Right lobe of liver (tissue), 6 donors: ENCODE measurements at regions not wholly inside any gene's neighbourhood (a gene's known extent, or its start where the extent isn't known, plus 50 kb on each side); places are given as distances from the start of the nearest gene placed in this dataset.

Experiments used
- ATAC-seq, 4 donors: fragments of 200-7000 bp; cut with Tn5 transposase; one replicate each; pipeline ENCODE4 v1.9.1; 2020; ENCODE audit warnings: mild to moderate bottlenecking in 4 of 4, moderate library complexity in 4 of 4
- DNase-seq, 3 donors: peaks; one replicate each; pipeline ENCODE4 v3.0.0-alpha.2; 2020
- H3K27ac ChIP-seq, 3 donors: fragments of 200-600 bp; one replicate each; pipeline ENCODE4 v1.8.0; 2022
- H3K27me3 ChIP-seq, 2 donors: fragments of 200-600 bp; one replicate each; pipeline ENCODE4 v1.8.0; 2022
- H3K36me3 ChIP-seq, 4 donors: fragments of 200-600 bp; sonication (generic) in 1 of 4; one replicate each; pipeline versions ENCODE4 v1.5.1 to v1.8.0; 2017 to 2022; ENCODE audit warnings: control low read depth in 1 of 4
- H3K4me1 ChIP-seq, 4 donors: fragments of 200-600 bp; sonication (generic) in 1 of 4; one replicate each; pipeline versions ENCODE4 v1.5.1 to v1.8.0; 2017 to 2022; ENCODE audit warnings: control low read depth in 1 of 4
- H3K4me3 ChIP-seq, 3 donors: fragments of 200-600 bp; one replicate each; pipeline ENCODE4 v1.8.0; 2022
- H3K9me3 ChIP-seq, 4 donors: fragments of 200-600 bp; sonication (generic) in 1 of 4; one replicate each; pipeline versions ENCODE4 v1.5.1 to v1.8.0; 2017 to 2022; ENCODE audit warnings: control low read depth in 1 of 4
- CTCF ChIP-seq, 4 donors: fragments of 200-600 bp in 3 of 4; fragments of 450-650 bp in 1 of 4; IDR thresholded peaks; one replicate each; pipeline versions ENCODE4 v1.5.1 to v1.8.0; 2016 to 2022; ENCODE audit warnings: antibody characterized with exemption in 4 of 4, mild to moderate bottlenecking in 2 of 4
- POLR2A ChIP-seq: fragments of 450-650 bp; IDR thresholded peaks from one replicate; pipeline ENCODE4 v1.6.1; 2017; ENCODE audit warnings: antibody characterized with exemption, mild to moderate bottlenecking
- WGBS: methylation state at CpG from one replicate; pipeline ENCODE4 v1.1.6; 2018; ENCODE audit warnings: low coverage, low lambda C conversion rate; ENCODE audit not compliant: insufficient coverage; ENCODE audit errors: missing lambda C conversion rate; 5-methylcytosine and 5-hydroxymethylcytosine counted together
- intact Hi-C, 2 donors: fragments of 100-400 bp; cut with DNase I; formaldehyde crosslinking; loops; one replicate each; pipeline versions ENCODE4 v1.11.2 to v1.14.1; 2022
- donor health status: DM: no; HTN: yes; CAD: no.
- donor health status: DM: no; HTN: no; CAD: no.
- donor health status: DM: no; HTN: no; CAD: no.
- donor health status: DM: no; HTN: yes; CAD: no.
- donor health status: DM: no; HTN: yes; CAD: no.

DNA sequence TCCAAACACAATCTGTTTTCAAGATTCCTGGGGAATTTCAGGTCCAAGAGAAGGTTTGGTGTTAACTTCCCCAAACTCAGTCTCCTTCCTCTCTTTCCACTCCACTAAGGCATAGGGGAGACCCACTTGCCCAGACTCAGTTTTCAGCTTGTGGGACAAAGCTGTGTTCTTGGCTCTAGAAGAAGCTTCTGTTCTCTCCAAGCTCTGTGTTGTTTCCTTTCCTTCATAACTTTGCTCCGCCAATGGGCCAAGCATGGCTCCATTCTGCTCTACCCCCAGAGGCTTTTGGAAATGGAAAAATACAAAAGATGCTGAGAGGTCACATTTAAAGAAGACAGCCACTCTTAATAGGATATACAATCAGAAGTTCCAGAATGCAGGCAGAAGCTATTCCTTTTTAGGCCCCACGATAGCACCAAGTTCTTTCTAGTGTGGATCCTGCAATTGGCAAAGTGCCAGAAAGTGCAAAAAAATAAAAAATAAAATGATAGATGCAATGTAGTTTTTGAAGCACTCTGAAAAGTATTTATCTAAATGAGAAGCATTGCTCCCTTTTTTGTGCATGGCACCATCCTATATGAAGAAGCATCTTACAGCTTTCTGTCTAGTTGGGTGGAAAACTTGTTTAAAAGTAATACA is 510.1 kb downstream of the TXNL1 start:
- intact Hi-C loops, result no loop called here
- H3K36me3 ChIP-seq, result no peaks in the 10 kb centered on the region
- no peak overlapping the region for H3K4me3 ChIP-seq
- no peaks in the 10 kb centered on the region for H3K9me3 ChIP-seq
- H3K4me1 ChIP-seq, result no peaks in the 10 kb centered on the region
- DNase-seq (no peak), ATAC-seq (no peak)
- H3K27me3 ChIP-seq, result no peaks in the 10 kb centered on the region
- no peak overlapping the region for H3K27ac ChIP-seq
- TF ChIP-seq POLR2A (no peak), CTCF (IDR thresholded peaks at IDR 0.05) (no peak)
- 54% methylated on average over 2 of the region's 2 CpGs for WGBS

DNA sequence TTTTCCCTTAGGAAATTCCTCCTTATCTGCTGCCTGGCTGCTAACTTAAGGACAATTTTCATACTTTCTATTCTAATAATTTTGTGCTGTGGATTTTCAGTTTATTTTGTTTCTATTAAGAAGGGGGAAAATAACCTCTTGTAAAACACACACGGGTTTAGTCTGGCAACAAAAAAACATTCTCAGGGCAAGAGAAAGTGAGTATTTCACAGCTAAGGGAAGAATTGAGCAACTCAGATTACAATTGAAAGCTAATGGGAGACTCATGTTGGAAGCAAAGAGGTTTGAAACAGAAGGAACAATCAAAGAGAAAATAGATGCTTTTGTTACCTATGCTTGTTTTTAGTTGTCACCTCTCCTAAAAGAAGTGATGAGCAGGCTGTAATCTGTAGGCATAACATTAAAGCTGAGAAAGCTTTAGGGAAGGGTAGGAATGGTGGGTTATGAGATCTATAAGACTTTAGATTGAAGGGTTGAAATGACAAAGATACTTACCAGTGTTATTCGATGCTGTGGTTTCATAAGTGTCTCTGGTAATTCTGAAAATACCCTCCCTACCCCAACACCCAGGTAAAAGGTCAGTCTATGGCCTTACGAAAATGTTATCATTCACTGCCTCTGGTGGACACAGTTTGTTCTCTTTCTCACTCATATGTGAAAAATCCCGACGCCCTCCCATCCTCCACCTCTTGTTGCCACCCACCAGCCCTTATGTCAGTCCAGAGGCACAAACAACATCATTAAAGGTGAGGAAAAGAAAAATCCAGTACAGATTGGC is 510.9 kb downstream of the TXNL1 start:
- no peak for ATAC-seq
- TF ChIP-seq CTCF (IDR thresholded peaks at IDR 0.05) (no peak), POLR2A (no peak)
- no peaks in the 10 kb centered on the region for H3K36me3 ChIP-seq
- H3K27ac ChIP-seq, result no peak overlapping the region
- H3K4me3 ChIP-seq, result no peak overlapping the region
- no peaks in the 10 kb centered on the region for H3K4me1 ChIP-seq
- intact Hi-C loops, result no loop called here
- 66% methylated on average over 5 of the region's 5 CpGs for WGBS
- no peaks in the 10 kb centered on the region for H3K9me3 ChIP-seq
- no peaks in the 10 kb centered on the region for H3K27me3 ChIP-seq
- DNase-seq, result no peak

DNA sequence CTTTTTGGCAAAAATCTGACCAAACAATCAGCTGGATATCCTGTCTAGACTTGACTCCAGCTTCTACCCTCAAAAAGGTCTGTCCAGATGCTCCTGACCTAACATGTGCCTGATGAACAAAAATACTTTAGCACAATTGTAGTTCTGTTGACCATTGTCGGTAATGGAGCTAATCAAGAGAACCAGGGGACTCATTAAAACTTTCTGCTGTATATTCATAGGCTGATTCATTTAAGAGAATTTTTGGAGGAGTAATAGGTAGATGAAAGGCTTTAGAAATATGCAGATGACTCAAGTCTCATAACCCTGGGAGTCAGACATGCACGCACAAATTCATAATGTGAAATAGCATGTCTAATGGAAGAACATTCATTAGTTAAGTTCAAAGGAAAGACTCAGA is 514.2 kb downstream of the TXNL1 start:
- DNase-seq (no peak), ATAC-seq (no peak)
- Histone ChIP-seq H3K4me3 (no peak overlapping the region), H3K36me3 (no peaks in the 10 kb centered on the region), H3K4me1 (no peaks in the 10 kb centered on the region), H3K27me3 (no peaks in the 10 kb centered on the region), H3K9me3 (no peaks in the 10 kb centered on the region), H3K27ac (no peak overlapping the region)
- 80% methylated on average over 2 of the region's 2 CpGs for WGBS
- TF ChIP-seq CTCF (IDR thresholded peaks at IDR 0.05), result no peak
- intact Hi-C loops, result no loop called here

DNA sequence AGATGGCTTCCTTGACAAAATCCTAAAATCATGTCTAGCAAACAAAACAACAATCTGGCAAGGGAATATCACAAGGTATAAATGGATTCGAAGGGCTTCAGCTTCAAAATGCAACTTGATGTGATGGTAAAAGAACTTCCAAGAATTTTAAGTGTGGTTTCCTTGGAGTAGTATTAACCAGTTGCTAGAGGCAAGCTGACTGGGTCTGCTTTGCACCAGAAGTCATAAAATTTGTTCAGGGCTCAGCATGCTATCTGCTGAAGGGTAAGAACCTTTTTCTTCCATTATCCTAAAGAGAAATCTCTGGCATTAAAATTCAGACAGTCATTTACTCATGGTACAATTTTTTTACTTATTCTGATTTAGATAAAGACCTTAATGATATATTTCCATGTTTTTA is 516.7 kb downstream of the TXNL1 start:
- ATAC-seq (no peak), DNase-seq (no peak)
- intact Hi-C loops, result no loop called here
- 71% methylated on average over 1 of the region's 1 CpG for WGBS
- no peaks in the 10 kb centered on the region for H3K9me3 ChIP-seq
- H3K4me3 ChIP-seq, result no peak overlapping the region
- H3K27ac ChIP-seq, result no peak overlapping the region
- TF ChIP-seq CTCF (IDR thresholded peaks at IDR 0.05), result no peak
- no peak for TF ChIP-seq POLR2A
- no peaks in the 10 kb centered on the region for H3K4me1 ChIP-seq
- H3K36me3 ChIP-seq, result no peaks in the 10 kb centered on the region
- H3K27me3 ChIP-seq, result no peaks in the 10 kb centered on the region
